GM21360 (cell line): ENCODE measurements at regions not wholly inside any gene's neighbourhood (a gene's known extent, or its start where the extent isn't known, plus 50 kb on each side); places are given as distances from the start of the nearest gene placed in this dataset.

Experiments
- ATAC-seq: cut with Tn5 transposase; IDR thresholded peaks from one replicate; pipeline ENCODE4 v1.9.1; 2021; ENCODE audit warnings: mild to moderate bottlenecking, moderate library complexity; ENCODE audit not compliant: unreplicated experiment

GRCh38 chr4:37051866-37052265 lies 192.7 kb upstream of the NWD2 start:
- no peak for ATAC-seq

GRCh38 chr4:37054531-37055077 lies 189.9 kb upstream of the NWD2 start:
- no peak for ATAC-seq

- no peak for ATAC-seq
Measured at GRCh38 chr4:37058826-37059225, 185.7 kb upstream of the NWD2 start.

- ATAC-seq = no peak
Measured at GRCh38 chr4:37066159-37066558, 178.4 kb upstream of the NWD2 start.

DNA sequence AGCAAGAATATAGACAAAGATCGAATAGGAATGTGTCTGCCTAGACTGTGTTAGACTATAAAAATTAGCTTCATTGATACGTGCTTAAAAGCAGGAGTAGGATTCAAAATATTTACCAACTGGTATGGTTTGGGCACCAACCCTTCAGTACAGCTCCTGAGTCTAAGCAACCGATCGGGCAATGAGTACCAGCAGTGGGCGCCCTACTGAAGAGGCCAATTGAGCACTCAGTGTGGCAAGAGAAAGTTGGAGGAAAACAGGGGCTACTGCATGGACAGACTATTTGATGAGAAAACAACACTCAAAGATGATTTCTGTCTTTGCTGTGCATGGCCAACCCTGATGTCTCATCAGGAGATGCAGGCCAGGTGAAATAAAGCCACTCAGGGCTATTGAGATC lies 176.0 kb upstream of the NWD2 start:
- no peak for ATAC-seq

DNA sequence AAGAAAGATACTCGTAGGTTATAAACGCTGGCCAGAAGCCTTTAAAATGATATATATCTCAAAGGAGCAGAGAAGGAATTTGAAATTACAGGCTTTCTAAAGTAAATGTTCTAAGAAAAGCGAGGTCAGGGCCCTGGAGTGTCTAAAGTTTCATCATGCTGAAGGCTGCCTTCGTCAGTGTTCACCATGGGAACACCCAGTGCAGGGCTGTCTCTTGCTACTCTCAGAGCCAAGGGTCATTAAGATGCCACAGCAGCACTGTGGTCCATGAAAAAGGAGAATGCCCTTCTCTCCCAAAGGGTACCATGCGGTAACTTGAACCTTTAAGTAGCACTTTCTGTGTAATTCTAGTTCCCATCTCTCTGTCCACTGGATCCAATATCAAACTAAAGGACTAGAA lies 174.5 kb upstream of the NWD2 start:
- ATAC-seq = no peak

- no peak for ATAC-seq
Measured at GRCh38 chr4:37071576-37071975, 173.0 kb upstream of the NWD2 start.

DNA sequence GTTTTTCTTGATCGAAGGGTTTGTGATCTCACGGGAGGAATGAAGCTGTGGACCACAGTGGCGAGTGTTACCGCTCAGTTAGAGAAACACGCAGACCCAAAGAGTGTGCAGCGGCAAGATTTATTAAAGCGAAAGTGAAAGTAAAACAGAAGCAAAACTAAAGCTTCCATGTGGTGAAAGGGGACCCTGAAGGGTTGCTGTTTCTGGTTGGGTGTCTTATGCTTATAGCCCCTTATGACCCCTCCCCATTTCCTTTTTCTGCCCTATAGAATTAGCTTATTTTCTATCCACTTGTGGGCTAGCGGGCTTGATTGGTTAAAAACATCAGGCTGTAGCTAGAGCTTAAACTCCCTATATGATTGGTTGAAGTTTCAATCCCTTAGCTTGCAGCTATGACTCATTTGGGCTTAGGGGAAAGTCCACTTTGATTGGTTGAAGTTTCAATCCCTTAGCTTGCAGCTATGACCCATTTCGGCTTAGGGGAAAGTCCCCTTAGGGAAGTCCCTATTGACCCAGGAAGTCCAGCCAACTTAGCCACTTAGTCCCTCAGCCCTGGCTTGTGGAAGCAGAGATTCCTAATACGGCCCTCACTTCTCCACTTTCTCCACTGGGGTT lies 171.2 kb upstream of the NWD2 start:
- ATAC-seq = no peak

- ATAC-seq = no peak
Measured at GRCh38 chr4:37082912-37083311, 161.6 kb upstream of the NWD2 start.

GRCh38 chr4:37095925-37096324 lies 148.6 kb upstream of the NWD2 start:
- ATAC-seq = no peak

- no peak for ATAC-seq
Measured at GRCh38 chr4:37101182-37101581, 143.4 kb upstream of the NWD2 start.

DNA sequence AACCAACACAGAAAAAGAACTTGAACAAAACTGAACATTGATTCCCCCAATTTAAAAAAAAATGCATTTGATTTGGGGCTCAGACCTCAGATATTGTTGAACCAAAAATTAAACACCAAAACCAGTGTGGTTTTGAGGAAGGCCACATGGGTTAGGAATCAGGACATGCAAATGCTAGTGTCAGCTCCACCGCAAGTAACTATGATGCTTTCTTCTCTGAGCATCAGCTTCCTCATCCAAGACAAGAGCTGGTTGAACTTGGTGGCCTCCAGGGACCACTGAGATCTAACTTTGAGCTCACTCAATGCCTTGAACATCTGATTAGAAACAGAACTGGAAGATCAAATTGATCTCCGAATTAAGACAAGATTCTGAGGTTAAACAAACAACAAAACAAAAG lies 142.9 kb upstream of the NWD2 start:
- ATAC-seq = peak; percentile 68

GRCh38 chr4:37109756-37110155 lies 134.8 kb upstream of the NWD2 start:
- ATAC-seq = no peak

GRCh38 chr4:37124800-37125199 lies 119.7 kb upstream of the NWD2 start:
- ATAC-seq = no peak

- ATAC-seq = no peak
Measured at GRCh38 chr4:37126051-37126450, 118.5 kb upstream of the NWD2 start.

GRCh38 chr4:37130465-37130864 lies 114.1 kb upstream of the NWD2 start:
- ATAC-seq = no peak

DNA sequence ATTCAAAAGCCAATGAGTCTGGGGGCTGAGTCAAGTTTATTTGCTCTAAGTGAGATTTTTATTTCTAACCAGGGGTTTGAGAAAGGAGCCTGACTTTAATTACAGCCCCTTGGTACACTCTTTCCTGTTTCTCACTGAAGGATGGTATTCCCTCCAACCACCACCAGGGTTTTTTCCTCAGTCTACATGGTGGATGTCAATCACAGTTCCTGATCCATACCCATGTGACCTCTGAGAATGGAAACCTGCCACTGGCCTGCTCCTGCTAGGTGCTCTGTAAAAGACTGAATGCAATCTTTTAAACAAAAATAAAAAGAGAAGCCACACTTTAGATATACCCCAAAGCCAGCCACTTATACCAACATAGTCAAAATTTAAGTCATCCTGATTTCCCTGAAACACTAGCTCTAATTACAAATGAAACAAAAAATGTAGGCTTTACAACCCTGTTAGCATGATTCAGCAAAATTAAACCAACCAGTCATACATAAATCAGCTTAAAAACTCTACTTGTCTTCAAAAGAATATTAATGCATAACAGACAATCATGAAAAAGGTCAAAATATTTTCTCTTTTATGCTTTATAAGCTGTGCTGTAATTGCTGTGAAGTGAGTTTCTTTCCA lies 112.1 kb upstream of the NWD2 start:
- ATAC-seq = no peak

GRCh38 chr4:37132975-37133360 lies 111.6 kb upstream of the NWD2 start:
- no peak for ATAC-seq

GRCh38 chr4:37138019-37138653 lies 106.4 kb upstream of the NWD2 start:
- ATAC-seq = peak; percentile 78

DNA sequence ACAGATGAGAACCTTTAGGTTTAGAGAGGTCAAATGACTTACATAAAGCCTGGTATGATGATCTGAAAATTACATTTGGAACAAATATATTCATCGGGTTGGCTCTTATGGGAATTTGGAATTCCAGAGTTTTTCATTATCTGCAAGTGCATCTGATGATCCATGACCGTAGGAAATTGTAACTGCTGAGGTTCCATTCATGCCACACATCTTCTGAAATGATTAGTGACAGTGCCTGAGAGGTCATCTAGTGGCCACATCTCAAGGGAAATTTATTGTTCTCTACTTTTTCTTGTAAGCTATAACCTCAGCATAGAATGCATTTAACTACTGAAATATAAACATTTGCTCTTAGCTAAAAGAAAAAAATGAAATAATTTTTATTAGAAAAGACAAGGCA lies 105.8 kb upstream of the NWD2 start:
- no peak for ATAC-seq

DNA sequence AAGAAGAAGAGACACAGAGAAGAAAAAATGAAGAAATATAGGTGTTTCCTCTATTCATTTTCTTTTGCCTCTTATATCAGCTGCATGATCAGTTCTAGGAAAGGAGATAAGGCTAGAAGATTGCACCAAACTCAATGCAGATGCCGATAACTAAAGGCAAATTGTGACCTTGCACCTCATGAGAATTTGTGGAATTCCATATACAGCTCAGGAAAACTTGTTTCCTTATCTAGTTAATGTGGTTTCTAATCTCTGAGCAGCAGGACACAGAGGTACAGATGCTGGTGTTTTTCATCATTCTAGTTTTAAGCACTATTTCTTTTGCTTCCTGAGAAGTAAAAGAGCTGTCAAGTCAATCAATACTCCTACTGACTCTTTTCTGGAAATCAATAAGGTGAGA lies 104.6 kb upstream of the NWD2 start:
- ATAC-seq = no peak

DNA sequence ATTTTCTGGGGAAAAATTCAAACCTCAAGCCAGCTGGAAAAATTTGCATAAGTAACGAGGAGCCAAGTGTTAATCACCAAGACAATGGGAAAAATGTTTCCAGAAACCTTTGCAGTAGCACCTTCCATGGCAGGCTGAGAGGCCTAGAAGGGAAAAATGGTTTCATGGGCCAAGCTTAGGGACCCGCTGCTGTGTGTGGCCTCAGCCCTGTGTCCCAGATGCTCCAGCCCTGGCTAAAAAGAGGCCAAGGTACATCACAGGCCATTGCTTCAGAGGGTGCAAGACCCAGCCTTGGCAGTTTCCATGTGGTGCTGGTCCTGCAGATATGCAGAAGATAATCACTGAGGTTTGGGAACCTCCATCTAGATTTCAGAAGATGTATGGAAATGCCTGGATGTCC lies 98.3 kb upstream of the NWD2 start:
- ATAC-seq = no peak
